ENCODE measurements at regions not wholly inside any gene's neighbourhood (a gene's known extent, or its start where the extent isn't known, plus 50 kb on each side); places are given as distances from the start of the nearest gene placed in this dataset.

- intact Hi-C loops (cut with DNase I) = no loop called here
- Histone ChIP-seq H3K27me3 (no peaks in the 10 kb centered on the region), H3K36me3 (no peaks in the 10 kb centered on the region), H3K4me1 (no peaks in the 10 kb centered on the region), H3K4me3 (no peak overlapping the region), H3K9me3 (no peaks in the 10 kb centered on the region), H3K27ac (no peak overlapping the region)
- DNase-seq = no peak
- ATAC-seq = no peak
- TF ChIP-seq, protein P1, sequence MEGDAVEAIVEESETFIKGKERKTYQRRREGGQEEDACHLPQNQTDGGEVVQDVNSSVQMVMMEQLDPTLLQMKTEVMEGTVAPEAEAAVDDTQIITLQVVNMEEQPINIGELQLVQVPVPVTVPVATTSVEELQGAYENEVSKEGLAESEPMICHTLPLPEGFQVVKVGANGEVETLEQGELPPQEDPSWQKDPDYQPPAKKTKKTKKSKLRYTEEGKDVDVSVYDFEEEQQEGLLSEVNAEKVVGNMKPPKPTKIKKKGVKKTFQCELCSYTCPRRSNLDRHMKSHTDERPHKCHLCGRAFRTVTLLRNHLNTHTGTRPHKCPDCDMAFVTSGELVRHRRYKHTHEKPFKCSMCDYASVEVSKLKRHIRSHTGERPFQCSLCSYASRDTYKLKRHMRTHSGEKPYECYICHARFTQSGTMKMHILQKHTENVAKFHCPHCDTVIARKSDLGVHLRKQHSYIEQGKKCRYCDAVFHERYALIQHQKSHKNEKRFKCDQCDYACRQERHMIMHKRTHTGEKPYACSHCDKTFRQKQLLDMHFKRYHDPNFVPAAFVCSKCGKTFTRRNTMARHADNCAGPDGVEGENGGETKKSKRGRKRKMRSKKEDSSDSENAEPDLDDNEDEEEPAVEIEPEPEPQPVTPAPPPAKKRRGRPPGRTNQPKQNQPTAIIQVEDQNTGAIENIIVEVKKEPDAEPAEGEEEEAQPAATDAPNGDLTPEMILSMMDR (IDR thresholded peaks at IDR 0.05) = no peak
Observed at GRCh38 chr3:102906818-102907217, 472.0 kb downstream of the ZPLD1 start.

GRCh38 chr3:102909904-102910303 lies 475.1 kb downstream of the ZPLD1 start:
- intact Hi-C loops (cut with DNase I) = no loop called here
- Histone ChIP-seq H3K4me3 (no peak overlapping the region), H3K9me3 (no peaks in the 10 kb centered on the region), H3K27me3 (no peaks in the 10 kb centered on the region), H3K27ac (no peak overlapping the region), H3K36me3 (no peaks in the 10 kb centered on the region), H3K4me1 (no peaks in the 10 kb centered on the region)
- ATAC-seq = no peak
- TF ChIP-seq, protein P1 (IDR thresholded peaks at IDR 0.05) = no peak
- no peak for DNase-seq

GRCh38 chr3:102916532-102916931 lies 481.7 kb downstream of the ZPLD1 start:
- TF ChIP-seq, protein P1 (IDR thresholded peaks at IDR 0.05) = no peak
- DNase-seq (no peak), ATAC-seq (no peak)
- Histone ChIP-seq H3K36me3 (no peaks in the 10 kb centered on the region), H3K9me3 (no peaks in the 10 kb centered on the region), H3K27me3 (no peaks in the 10 kb centered on the region), H3K27ac (no peak overlapping the region), H3K4me3 (no peak overlapping the region), H3K4me1 (no peaks in the 10 kb centered on the region)
- intact Hi-C loops (cut with DNase I) = no loop called here

DNA sequence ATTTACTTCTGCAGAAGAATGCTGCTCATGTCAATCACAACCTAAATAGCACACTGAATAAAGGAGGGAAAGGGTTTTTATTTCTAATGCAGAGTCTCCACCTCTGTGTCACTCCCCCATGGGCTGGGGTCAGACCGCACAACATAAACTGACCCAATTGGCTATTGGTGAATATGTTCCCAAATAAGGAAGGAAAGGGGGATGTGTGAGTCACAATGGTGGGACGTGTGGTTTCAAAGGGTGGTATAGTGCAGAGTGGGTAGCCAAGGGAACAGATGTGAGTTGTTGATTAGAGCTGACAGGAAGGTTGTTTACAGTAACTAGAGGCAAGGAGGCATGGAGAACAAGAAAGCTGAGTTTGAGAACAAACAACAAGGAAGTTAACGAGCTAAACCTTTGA lies 491.8 kb downstream of the ZPLD1 start:
- Histone ChIP-seq H3K36me3 (no peaks in the 10 kb centered on the region), H3K4me3 (no peak overlapping the region), H3K27ac (no peak overlapping the region), H3K9me3 (no peaks in the 10 kb centered on the region), H3K4me1 (no peaks in the 10 kb centered on the region), H3K27me3 (no peaks in the 10 kb centered on the region)
- TF ChIP-seq, protein P1 (IDR thresholded peaks at IDR 0.05) = no peak
- ATAC-seq (no peak), DNase-seq (peak; percentile 21)
- intact Hi-C loops (cut with DNase I) = no loop called here

- H3K36me3 ChIP-seq = no peaks in the 10 kb centered on the region
- no peaks in the 10 kb centered on the region for H3K27me3 ChIP-seq
- H3K9me3 ChIP-seq = no peaks in the 10 kb centered on the region
- TF ChIP-seq, protein P1 (IDR thresholded peaks at IDR 0.05) = no peak
- H3K4me1 ChIP-seq = no peaks in the 10 kb centered on the region
- no peak for DNase-seq
- H3K4me3 ChIP-seq = no peak overlapping the region
- intact Hi-C loops (cut with DNase I) = no loop called here
- H3K27ac ChIP-seq = no peak overlapping the region
- ATAC-seq = no peak
Observed at GRCh38 chr3:102933377-102933776, 498.6 kb downstream of the ZPLD1 start.

GRCh38 chr3:102936511-102937045 lies 501.8 kb downstream of the ZPLD1 start:
- Histone ChIP-seq H3K27me3 (no peaks in the 10 kb centered on the region), H3K36me3 (no peaks in the 10 kb centered on the region), H3K4me1 (no peaks in the 10 kb centered on the region), H3K27ac (no peak overlapping the region), H3K4me3 (no peak overlapping the region), H3K9me3 (no peaks in the 10 kb centered on the region)
- intact Hi-C loops (cut with DNase I) = no loop called here
- TF ChIP-seq, protein P1 (IDR thresholded peaks at IDR 0.05) = no peak
- DNase-seq (no peak), ATAC-seq (no peak)

Data from upper lobe of right lung (tissue), 1 donor.